GM21360 (cell line): ENCODE measurements at regions not wholly inside any gene's neighbourhood (a gene's known extent, or its start where the extent isn't known, plus 50 kb on each side); places are given as distances from the start of the nearest gene placed in this dataset.

Experiments
- ATAC-seq: cut with Tn5 transposase; IDR thresholded peaks from one replicate; pipeline ENCODE4 v1.9.1; 2021; ENCODE audit warnings: mild to moderate bottlenecking, moderate library complexity; ENCODE audit not compliant: unreplicated experiment

- ATAC-seq: no peak
Measured at GRCh38 chr3:67286586-67286985, 288.5 kb downstream of the KBTBD8 start.

GRCh38 chr3:67288466-67289106 lies 290.5 kb downstream of the KBTBD8 start:
- no peak for ATAC-seq

- ATAC-seq: no peak
Measured at GRCh38 chr3:67289626-67290025, 291.5 kb downstream of the KBTBD8 start.

GRCh38 chr3:67290438-67290837 lies 292.3 kb downstream of the KBTBD8 start:
- peak; percentile 71 for ATAC-seq

- ATAC-seq: no peak
Measured at GRCh38 chr3:67291287-67292252, 293.5 kb downstream of the KBTBD8 start.

- ATAC-seq: no peak
Measured at GRCh38 chr3:67292356-67293121, 294.4 kb downstream of the KBTBD8 start.

- ATAC-seq: no peak
Measured at GRCh38 chr3:67294341-67294740, 296.2 kb downstream of the KBTBD8 start.

- no peak for ATAC-seq
Measured at GRCh38 chr3:67296039-67296892, 298.2 kb downstream of the KBTBD8 start.

GRCh38 chr3:67297715-67298475 lies 299.8 kb downstream of the KBTBD8 start:
- ATAC-seq: no peak

GRCh38 chr3:67301556-67301955 lies 303.4 kb downstream of the KBTBD8 start:
- no peak for ATAC-seq

- ATAC-seq: no peak
Measured at GRCh38 chr3:67302489-67302888, 304.4 kb downstream of the KBTBD8 start.

- no peak for ATAC-seq
Measured at GRCh38 chr3:67305160-67305559, 307.1 kb downstream of the KBTBD8 start.

- ATAC-seq: no peak
Measured at GRCh38 chr3:67305922-67306321, 307.8 kb downstream of the KBTBD8 start.

- ATAC-seq: no peak
Measured at GRCh38 chr3:67311440-67311839, 313.3 kb downstream of the KBTBD8 start.

- no peak for ATAC-seq
Measured at GRCh38 chr3:67312155-67312554, 314.0 kb downstream of the KBTBD8 start.

- ATAC-seq: no peak
Measured at GRCh38 chr3:67318162-67318561, 320.1 kb downstream of the KBTBD8 start.

- no peak for ATAC-seq
Measured at GRCh38 chr3:67324554-67324953, 326.4 kb downstream of the KBTBD8 start.
